Progenitor cell of endocrine pancreas (in vitro differentiated cells): ENCODE measurements at regions not wholly inside any gene's neighbourhood (a gene's known extent, or its start where the extent isn't known, plus 50 kb on each side); places are given as distances from the start of the nearest gene placed in this dataset.
A peak's percentile ranks its signal among the peaks of the same experiment; 100 is the strongest.

ENCODE experiments used
- DNase-seq: peaks from one replicate; pipeline ENCODE4 v3.0.0; 2021; ENCODE audit warnings: low spot score; ENCODE audit not compliant: unreplicated experiment
- H3K27ac Mint-ChIP-seq: 2 replicates; pipeline ENCODE4 v1.8.0; 2021; ENCODE audit warnings: mild to moderate bottlenecking, moderate library complexity, mixed read lengths
- H3K27me3 Mint-ChIP-seq: 2 replicates; pipeline ENCODE4 v1.8.0; 2021; ENCODE audit warnings: mixed read lengths
- H3K36me3 Mint-ChIP-seq: 2 replicates; pipeline ENCODE4 v1.8.0; 2022; ENCODE audit warnings: mixed read lengths; ENCODE audit not compliant: insufficient read depth
- H3K4me1 Mint-ChIP-seq: 2 replicates; pipeline ENCODE4 v1.8.0; 2021; ENCODE audit warnings: low read depth, mixed read lengths
- H3K4me3 Mint-ChIP-seq: 2 replicates; pipeline ENCODE4 v1.8.0; 2021; ENCODE audit warnings: low read depth, mild to moderate bottlenecking, moderate library complexity, mixed read lengths
- H3K9me3 Mint-ChIP-seq: 2 replicates; pipeline ENCODE4 v1.8.0; 2021; ENCODE audit warnings: low read depth, mixed read lengths
- CTCF ChIP-seq: fragments of 200-600 bp; sonication (generic); IDR thresholded peaks from one replicate; pipeline ENCODE4 v1.5.0; 2021; ENCODE audit warnings: antibody characterized with exemption, mild to moderate bottlenecking; ENCODE audit not compliant: unreplicated experiment

GRCh38 chr6:92363111-92363510 is 1056.2 kb downstream of the EPHA7 start:
- DNase-seq = no peak
- Mint-ChIP-seq H3K4me3 (no peak overlapping the region), H3K27me3 (no peaks in the 10 kb centered on the region), H3K36me3 (no peaks in the 10 kb centered on the region), H3K4me1 (peaks cover 12% of the 10 kb centered on the region), H3K27ac (no peak overlapping the region), H3K9me3 (peaks cover 3% of the 10 kb centered on the region)
- no peak for TF ChIP-seq CTCF

GRCh38 chr6:92362404-92362803 is 1057.0 kb downstream of the EPHA7 start:
- Mint-ChIP-seq H3K36me3 (no peaks in the 10 kb centered on the region), H3K27ac (no peak overlapping the region), H3K4me3 (no peak overlapping the region), H3K27me3 (no peaks in the 10 kb centered on the region), H3K9me3 (peaks cover 3% of the 10 kb centered on the region), H3K4me1 (peaks cover 12% of the 10 kb centered on the region)
- no peak for TF ChIP-seq CTCF
- DNase-seq = no peak

GRCh38 chr6:92361990-92362389 is 1057.4 kb downstream of the EPHA7 start:
- H3K27me3 Mint-ChIP-seq = no peaks in the 10 kb centered on the region
- DNase-seq = no peak
- no peak overlapping the region for H3K27ac Mint-ChIP-seq
- H3K9me3 Mint-ChIP-seq = peaks cover 3% of the 10 kb centered on the region
- TF ChIP-seq CTCF = no peak
- H3K4me1 Mint-ChIP-seq = peaks cover 12% of the 10 kb centered on the region
- H3K4me3 Mint-ChIP-seq = no peak overlapping the region
- no peaks in the 10 kb centered on the region for H3K36me3 Mint-ChIP-seq

GRCh38 chr6:92354270-92354829 is 1065.0 kb downstream of the EPHA7 start:
- H3K9me3 Mint-ChIP-seq = no peaks in the 10 kb centered on the region
- no peaks in the 10 kb centered on the region for H3K4me1 Mint-ChIP-seq
- H3K36me3 Mint-ChIP-seq = no peaks in the 10 kb centered on the region
- peak overlapping the region; percentile 12 for H3K27ac Mint-ChIP-seq
- H3K4me3 Mint-ChIP-seq = no peak overlapping the region
- TF ChIP-seq CTCF = no peak
- H3K27me3 Mint-ChIP-seq = no peaks in the 10 kb centered on the region
- no peak for DNase-seq

GRCh38 chr6:92352130-92352529 is 1067.2 kb downstream of the EPHA7 start:
- TF ChIP-seq CTCF = no peak
- Mint-ChIP-seq H3K27me3 (no peaks in the 10 kb centered on the region), H3K36me3 (no peaks in the 10 kb centered on the region), H3K27ac (no peak overlapping the region), H3K4me3 (no peak overlapping the region), H3K9me3 (no peaks in the 10 kb centered on the region), H3K4me1 (no peaks in the 10 kb centered on the region)
- DNase-seq = no peak
